ENCODE measurements at regions not wholly inside any gene's neighbourhood (a gene's known extent, or its start where the extent isn't known, plus 50 kb on each side); places are given as distances from the start of the nearest gene placed in this dataset.
"Not testable (repeated sequence)": the region's sequence is repeated elsewhere in the genome, so short reads cannot be mapped to it uniquely, and the experiment has no call there.

- no peak for DNase-seq
These were observed 634.3 kb downstream of the TMEM182 start for GRCh38 chr2:103396152-103396551.

GRCh38 chr2:103401621-103402020 is 639.8 kb downstream of the TMEM182 start:
- DNase-seq = no peak

- no peak for DNase-seq
These were observed 640.5 kb downstream of the TMEM182 start for GRCh38 chr2:103402336-103402735.

- DNase-seq = no peak
These were observed 641.1 kb downstream of the TMEM182 start for GRCh38 chr2:103402944-103403343.

GRCh38 chr2:103403388-103403787 is 641.6 kb downstream of the TMEM182 start:
- DNase-seq = not testable (repeated sequence)

GRCh38 chr2:103410221-103410620 is 648.4 kb downstream of the TMEM182 start:
- no peak for DNase-seq

- DNase-seq = no peak
These were observed 657.7 kb downstream of the TMEM182 start for GRCh38 chr2:103419506-103419905.

- no peak for DNase-seq
These were observed 661.3 kb downstream of the TMEM182 start for GRCh38 chr2:103423100-103423499.

GRCh38 chr2:103427567-103427966 is 665.7 kb downstream of the TMEM182 start:
- no peak for DNase-seq

- DNase-seq = no peak
These were observed 668.4 kb downstream of the TMEM182 start for GRCh38 chr2:103430191-103430590.

- no peak for DNase-seq
These were observed 673.2 kb downstream of the TMEM182 start for GRCh38 chr2:103435010-103435409.

GRCh38 chr2:103437161-103437560 is 675.3 kb downstream of the TMEM182 start:
- DNase-seq = no peak

- no peak for DNase-seq
These were observed 683.5 kb downstream of the TMEM182 start for GRCh38 chr2:103445347-103445746.

GRCh38 chr2:103448495-103448894 is 686.7 kb downstream of the TMEM182 start:
- DNase-seq = no peak

- no peak for DNase-seq
These were observed 689.5 kb downstream of the TMEM182 start for GRCh38 chr2:103451283-103451682.

GRCh38 chr2:103459283-103459682 is 697.5 kb downstream of the TMEM182 start:
- DNase-seq = no peak

- DNase-seq = no peak
These were observed 700.3 kb downstream of the TMEM182 start for GRCh38 chr2:103462101-103462500.

- DNase-seq = no peak
These were observed 700.9 kb downstream of the TMEM182 start for GRCh38 chr2:103462712-103463111.

- no peak for DNase-seq
These were observed 703.0 kb downstream of the TMEM182 start for GRCh38 chr2:103464831-103465230.

- DNase-seq = no peak
These were observed 708.0 kb downstream of the TMEM182 start for GRCh38 chr2:103469800-103470199.

GRCh38 chr2:103484906-103485305 is 723.1 kb downstream of the TMEM182 start:
- no peak for DNase-seq

- no peak for DNase-seq
These were observed 735.0 kb downstream of the TMEM182 start for GRCh38 chr2:103496850-103497249.

- no peak for DNase-seq
These were observed 745.0 kb downstream of the TMEM182 start for GRCh38 chr2:103506812-103507211.

- DNase-seq = no peak
These were observed 750.6 kb downstream of the TMEM182 start for GRCh38 chr2:103512442-103512841.

GRCh38 chr2:103520547-103520946 is 758.7 kb downstream of the TMEM182 start:
- no peak for DNase-seq

GRCh38 chr2:103525756-103526155 is 763.9 kb downstream of the TMEM182 start:
- no peak for DNase-seq

Measured in dermis blood vessel endothelial cell (primary cell).